H1 (cell line): ENCODE measurements at regions not wholly inside any gene's neighbourhood (a gene's known extent, or its start where the extent isn't known, plus 50 kb on each side); places are given as distances from the start of the nearest gene placed in this dataset.

ENCODE experiments used
- CTCF ChIA-PET: fragments of 300-600 bp; sonication (Branson Sonifier 250); formaldehyde crosslinking; loops from one replicate; lab custom pipeline; 2021; ENCODE audit not compliant: partially characterized antibody; lab: Charles Lee
- POLR2A ChIA-PET: fragments of 300-600 bp; sonication (Branson Sonifier 250); formaldehyde crosslinking; loops from one replicate; lab custom pipeline; 2021; ENCODE audit warnings: inconsistent platforms; ENCODE audit not compliant: partially characterized antibody; lab: Charles Lee
- DNase-seq, 2 experiments: peaks; one replicate each; pipeline versions ENCODE4 v3.0.0 to v3.0.0-alpha.2; 2010 to 2022; ENCODE audit warnings: low spot score in 2 of 2, low read depth in 1 of 2, mixed read lengths in 1 of 2
- FAIRE-seq: peaks from 2 replicates; lab custom pipeline; 2011; peaks lifted over from hg19 to GRCh38; lab: Jason Lieb, UNC
- H2AFZ ChIP-seq: 2 replicates; pipeline ENCODE4 v1.8.1; 2012; ENCODE audit warnings: low read length, inconsistent platforms
- H2AK5ac ChIP-seq: 2 replicates; pipeline ENCODE4 v1.6.1; 2013; ENCODE audit warnings: low read depth, low read length
- H2BK120ac ChIP-seq: replicated peaks from 2 replicates; pipeline ENCODE3; 2013; ENCODE audit warnings: low read depth, low read length, inconsistent platforms
- H2BK12ac ChIP-seq: 2 replicates; pipeline ENCODE4 v1.6.1; 2013; ENCODE audit warnings: low read depth, low read length
- H2BK15ac ChIP-seq: 2 replicates; pipeline ENCODE4 v1.6.1; 2013; ENCODE audit warnings: low read length
- H2BK20ac ChIP-seq: 2 replicates; pipeline ENCODE4 v1.6.1; 2013; ENCODE audit warnings: low read length
- H2BK5ac ChIP-seq: 2 replicates; pipeline ENCODE4 v1.6.1; 2013; ENCODE audit warnings: low read depth, low read length
- H3K14ac ChIP-seq: 2 replicates; pipeline ENCODE4 v1.6.1; 2013; ENCODE audit warnings: inconsistent platforms; ENCODE audit not compliant: insufficient read length
- H3K18ac ChIP-seq: 2 replicates; pipeline ENCODE4 v1.6.1; 2013; ENCODE audit warnings: low read length; ENCODE audit errors: extremely low read depth
- H3K23ac ChIP-seq: 2 replicates; pipeline ENCODE4 v1.6.1; 2013; ENCODE audit warnings: inconsistent platforms; ENCODE audit not compliant: insufficient read length
- H3K23me2 ChIP-seq: 2 replicates; pipeline ENCODE4 v1.6.1; 2013; ENCODE audit warnings: low read depth, low read length
- H3K27ac ChIP-seq: 2 replicates; pipeline ENCODE4 v1.6.1; 2011; ENCODE audit warnings: low read depth, low read length, inconsistent platforms
- H3K27me3 ChIP-seq, 4 experiments: replicated peaks in 1 of 4; 1 replicate in 1 of 4; 2 replicates in 3 of 4; pipeline versions ENCODE4 v1.6.1 to v1.8.1; 2011 to 2013; ENCODE audit warnings: low read length in 3 of 4, mild to moderate bottlenecking in 3 of 4, inconsistent platforms in 2 of 4, mixed read lengths in 2 of 4, moderate library complexity in 1 of 4; ENCODE audit not compliant: control insufficient read depth in 3 of 4, insufficient read depth in 3 of 4; ENCODE audit errors: extremely low read depth in 1 of 4
- H3K36me3 ChIP-seq, 4 experiments: 2 replicates each; pipeline versions ENCODE4 v1.6.1 to v1.8.1; 2011 to 2013; ENCODE audit warnings: mild to moderate bottlenecking in 4 of 4, low read length in 3 of 4, moderate library complexity in 2 of 4, control low read depth in 1 of 4, inconsistent platforms in 1 of 4; ENCODE audit not compliant: insufficient read depth in 4 of 4, control insufficient read depth in 2 of 4
- H3K4ac ChIP-seq: replicated peaks from 2 replicates; pipeline ENCODE3; 2013; ENCODE audit warnings: low read length, low read depth, mixed read lengths, inconsistent platforms; ENCODE audit not compliant: insufficient read length
- H3K4me1 ChIP-seq, 4 experiments: replicated peaks in 1 of 4; 1 replicate in 1 of 4; 2 replicates in 3 of 4; pipeline versions ENCODE4 v1.6.1 to v1.8.1; 2011 to 2013; ENCODE audit warnings: low read length in 3 of 4, inconsistent platforms in 2 of 4, mixed read lengths in 1 of 4; ENCODE audit not compliant: insufficient read depth in 4 of 4, control insufficient read depth in 3 of 4
- H3K4me2 ChIP-seq, 2 experiments: 2 replicates each; pipeline versions ENCODE4 v1.6.1 to v1.8.1; 2011 to 2013; ENCODE audit warnings: low read depth in 2 of 2, low read length in 2 of 2, control low read depth in 1 of 2, inconsistent platforms in 1 of 2, mild to moderate bottlenecking in 1 of 2; ENCODE audit not compliant: insufficient read depth in 1 of 2
- H3K4me3 ChIP-seq, 4 experiments: fragments of 200-600, 300-600 bp in 1 of 4; sonication (generic), shearing (Covaris generic), sonication (Bioruptor Twin) in 1 of 4; 2 replicates each; pipeline versions ENCODE4 v1.5.1 to v1.8.1; 2011 to 2016; ENCODE audit warnings: low read length in 4 of 4, low read depth in 3 of 4, control low read depth in 2 of 4, inconsistent platforms in 2 of 4, mild to moderate bottlenecking in 2 of 4, mixed read lengths in 1 of 4, moderate library complexity in 1 of 4; ENCODE audit not compliant: insufficient read depth in 2 of 4; ENCODE audit errors: extremely low read depth in 1 of 4
- H3K56ac ChIP-seq: replicated peaks from 2 replicates; pipeline ENCODE3; 2013; ENCODE audit warnings: low read depth, mild to moderate bottlenecking, mixed read lengths, low read length, inconsistent platforms; ENCODE audit not compliant: insufficient read length
- H3K79me1 ChIP-seq: 2 replicates; pipeline ENCODE4 v1.6.1; 2013; ENCODE audit warnings: low read depth, low read length, control low read depth
- H3K79me2 ChIP-seq, 2 experiments: 2 replicates each; pipeline versions ENCODE4 v1.6.1 to v1.8.1; 2012 to 2013; ENCODE audit warnings: low read length in 2 of 2, mild to moderate bottlenecking in 2 of 2, inconsistent platforms in 1 of 2; ENCODE audit not compliant: insufficient read depth in 2 of 2, control insufficient read depth in 1 of 2
- H3K9ac ChIP-seq, 4 experiments: replicated peaks in 1 of 4; 1 replicate in 1 of 4; 2 replicates in 3 of 4; pipeline versions ENCODE4 v1.6.1 to v1.8.1; 2011 to 2013; ENCODE audit warnings: low read depth in 3 of 4, low read length in 3 of 4, control low read depth in 2 of 4, mild to moderate bottlenecking in 2 of 4, moderate library complexity in 2 of 4, inconsistent platforms in 1 of 4; ENCODE audit errors: extremely low read depth in 1 of 4
- H3K9me3 ChIP-seq, 2 experiments: 2 replicates each; pipeline versions ENCODE4 v1.6.1 to v1.8.1; 2012 to 2013; ENCODE audit warnings: mild to moderate bottlenecking in 2 of 2, moderate library complexity in 2 of 2, control low read depth in 1 of 2, inconsistent platforms in 1 of 2, low read depth in 1 of 2, low read length in 1 of 2, mixed read lengths in 1 of 2; ENCODE audit not compliant: insufficient read depth in 2 of 2
- H4K20me1 ChIP-seq, 2 experiments: replicated peaks in 1 of 2; 2 replicates each; pipeline versions ENCODE3 to v1.8.1; 2011 to 2013; ENCODE audit warnings: inconsistent platforms in 2 of 2, low read length in 2 of 2, mild to moderate bottlenecking in 1 of 2; ENCODE audit not compliant: insufficient read depth in 2 of 2, control insufficient read depth in 1 of 2
- H4K5ac ChIP-seq: 2 replicates; pipeline ENCODE4 v1.6.1; 2013; ENCODE audit warnings: low read length, low read depth, mixed read lengths, inconsistent platforms; ENCODE audit not compliant: insufficient read length
- H4K8ac ChIP-seq: 2 replicates; pipeline ENCODE4 v1.8.0; 2013; ENCODE audit warnings: mild to moderate bottlenecking, moderate library complexity, low read length, inconsistent platforms; ENCODE audit not compliant: insufficient read depth; ENCODE audit errors: extremely low read depth
- H4K91ac ChIP-seq: replicated peaks from 2 replicates; pipeline ENCODE3; 2013; ENCODE audit warnings: low read length, mixed read lengths, inconsistent platforms; ENCODE audit not compliant: insufficient read length
- BRCA1 ChIP-seq: IDR thresholded peaks from 2 replicates; pipeline ENCODE4 v1.6.1; 2012; ENCODE audit warnings: low read depth, low read length, improper control_type of control experiment
- CEBPB ChIP-seq: IDR thresholded peaks from 2 replicates; pipeline ENCODE4 v1.6.1; 2012; ENCODE audit warnings: low read depth, low read length
- CTCF ChIP-seq, 3 experiments: IDR thresholded peaks; 1 replicate in 2 of 3; 2 replicates in 1 of 3; pipeline versions ENCODE4 v1.5.1 to v1.6.1; 2011; ENCODE audit warnings: low read length in 3 of 3, mild to moderate bottlenecking in 3 of 3, inconsistent platforms in 2 of 3, low read depth in 1 of 3, moderate library complexity in 1 of 3; ENCODE audit not compliant: insufficient read depth in 1 of 3; ENCODE audit errors: control extremely low read depth in 1 of 3
- FOSL1 ChIP-seq: IDR thresholded peaks from 2 replicates; pipeline ENCODE4 v1.6.1; 2011; ENCODE audit warnings: mild to moderate bottlenecking, low read depth, low read length, moderate library complexity; ENCODE audit not compliant: insufficient read depth
- JUND ChIP-seq: IDR thresholded peaks from 2 replicates; pipeline ENCODE4 v1.6.1; 2011; ENCODE audit warnings: mild to moderate bottlenecking, improper control_type of control experiment, low read length
- MAFK ChIP-seq: IDR thresholded peaks from 2 replicates; pipeline ENCODE4 v1.6.1; 2012; ENCODE audit warnings: low read depth, mild to moderate bottlenecking, improper control_type of control experiment, low read length
- MAX ChIP-seq: IDR thresholded peaks from 2 replicates; pipeline ENCODE4 v1.6.1; 2012; ENCODE audit warnings: inconsistent platforms
- NANOG ChIP-seq: IDR thresholded peaks from 2 replicates; pipeline ENCODE4 v1.6.1; 2011; ENCODE audit warnings: low read length, low read depth, mild to moderate bottlenecking, inconsistent platforms; ENCODE audit not compliant: insufficient read depth, poor library complexity, severe bottlenecking
- RFX5 ChIP-seq: IDR thresholded peaks from 2 replicates; pipeline ENCODE4 v1.6.1; 2011; ENCODE audit warnings: low read depth, low read length, improper control_type of control experiment, borderline replicate concordance
- RNF2 ChIP-seq: fragments of 200-900, 300-1000 bp; sonication (generic); IDR thresholded peaks from 2 replicates; pipeline ENCODE4 v1.7.1; 2016; ENCODE audit warnings: borderline replicate concordance, low read depth, mild to moderate bottlenecking, antibody characterized with exemption, low read length; ENCODE audit not compliant: poor library complexity, severe bottlenecking; ENCODE audit errors: missing control alignments
- SIX5 ChIP-seq: IDR thresholded peaks from 2 replicates; pipeline ENCODE4 v1.6.1; 2011; ENCODE audit warnings: mild to moderate bottlenecking, low read depth, low read length
- SP2 ChIP-seq: IDR thresholded peaks from 2 replicates; pipeline ENCODE4 v1.6.1; 2012; ENCODE audit warnings: mild to moderate bottlenecking, low read length, inconsistent platforms
- SP4 ChIP-seq: IDR thresholded peaks from 2 replicates; pipeline ENCODE4 v1.6.1; 2012; ENCODE audit warnings: low read length, inconsistent platforms
- TCF12 ChIP-seq: IDR thresholded peaks from 2 replicates; pipeline ENCODE4 v1.6.1; 2011; ENCODE audit warnings: low read depth, mild to moderate bottlenecking, low read length

GRCh38 chr15:27627623-27628022, 471.5 kb downstream of the OCA2 start:
- Histone ChIP-seq H4K5ac (no peak overlapping the region), H2AK5ac (no peak overlapping the region), H2BK20ac (no peak overlapping the region), H3K23ac (no peak overlapping the region), H3K4me3 (no peak overlapping the region), H3K79me2 (no peaks in the 10 kb centered on the region), H3K9ac (no peak overlapping the region), H3K36me3 (no peaks in the 10 kb centered on the region; a peak in 1 of 8 replicates), H3K4me2 (no peak overlapping the region), H4K20me1 (no peaks in the 10 kb centered on the region), H3K14ac (no peak overlapping the region), H3K4me1 (0 out of 7 replicates have a peak, but pooled peaks cover 0 to 4% (median 0%) of the 10 kb centered on the region in 4 experiments), H2BK5ac (no peak overlapping the region), H3K27ac (no peak overlapping the region), H3K9me3 (peaks cover 5 to 12% of the 10 kb centered on the region in 2 experiments; a peak in 2 of 4 replicates), H3K79me1 (no peaks in the 10 kb centered on the region), H2BK15ac (no peak overlapping the region), H3K4ac (no peak overlapping the region), H2BK12ac (no peak overlapping the region), H2BK120ac (no peak overlapping the region), H3K56ac (no peak overlapping the region), H4K91ac (no peak overlapping the region), H3K23me2 (no peaks in the 10 kb centered on the region), H2AFZ (no peak overlapping the region), H4K8ac (no peak overlapping the region), H3K27me3 (no peaks in the 10 kb centered on the region), H3K18ac (no peak overlapping the region)
- ChIA-PET POLR2A (no interaction called here), CTCF (no interaction called here)
- no peak for FAIRE-seq
- no peak for DNase-seq
- no peak for TF ChIP-seq TCF12
- TF ChIP-seq NANOG, result no peak
- TF ChIP-seq FOSL1, result no peak
- TF ChIP-seq CEBPB, result no peak
- no peak for TF ChIP-seq BRCA1
- TF ChIP-seq MAFK, result no peak
- TF ChIP-seq SIX5, result no peak
- no peak for TF ChIP-seq SP2
- no peak for TF ChIP-seq SP4
- TF ChIP-seq CTCF (IDR thresholded peaks at IDR 0.05; ENCODE audit: control extremely low read depth in 1 of 3, insufficient read depth in 1 of 3, low read depth in 1 of 3, low read length in 3 of 3), result no peak
- TF ChIP-seq RFX5, result no peak
- TF ChIP-seq MAX, result no peak
- no peak for TF ChIP-seq JUND
- no peak for TF ChIP-seq RNF2
